DLD1 (cell line): ENCODE measurements at regions not wholly inside any gene's neighbourhood (a gene's known extent, or its start where the extent isn't known, plus 50 kb on each side); places are given as distances from the start of the nearest gene placed in this dataset.

Experiments used
- in situ Hi-C: cut with HindIII; loops from 2 replicates; pipeline ENCODE4 v1.10.0; 2017; ENCODE audit warnings: low sequenced_read_pairs

GRCh38 chr12:125704803-125705202 lies 639.6 kb downstream of the AACS start:
- in situ Hi-C loops: no loop called here

GRCh38 chr12:125720961-125721360 lies 655.7 kb downstream of the AACS start:
- in situ Hi-C loops: no loop called here

- in situ Hi-C loops: no loop called here
Observed at GRCh38 chr12:125734137-125734536, 668.9 kb downstream of the AACS start.

- in situ Hi-C loops: no loop called here
Observed at GRCh38 chr12:125738211-125738610, 673.0 kb downstream of the AACS start.

- in situ Hi-C loops: no loop called here
Observed at GRCh38 chr12:125742413-125742812, 677.2 kb downstream of the AACS start.

GRCh38 chr12:125744201-125744600 lies 679.0 kb downstream of the AACS start:
- in situ Hi-C loops: no loop called here

GRCh38 chr12:125755512-125755911 lies 690.3 kb downstream of the AACS start:
- in situ Hi-C loops: no loop called here

- in situ Hi-C loops: no loop called here
Observed at GRCh38 chr12:125766091-125766490, 700.9 kb downstream of the AACS start.

- in situ Hi-C loops: no loop called here
Observed at GRCh38 chr12:125772403-125772802, 707.2 kb downstream of the AACS start.

GRCh38 chr12:125773033-125773640 lies 707.9 kb downstream of the AACS start:
- in situ Hi-C loops: no loop called here

- in situ Hi-C loops: no loop called here
Observed at GRCh38 chr12:125775507-125775906, 710.3 kb downstream of the AACS start.

GRCh38 chr12:125776212-125776611 lies 711.0 kb downstream of the AACS start:
- in situ Hi-C loops: no loop called here

GRCh38 chr12:125786143-125786542 lies 720.9 kb downstream of the AACS start:
- in situ Hi-C loops: no loop called here

- in situ Hi-C loops: no loop called here
Observed at GRCh38 chr12:125794401-125794800, 729.2 kb downstream of the AACS start.

- in situ Hi-C loops: no loop called here
Observed at GRCh38 chr12:125797421-125798175, 732.4 kb downstream of the AACS start.

- in situ Hi-C loops: no loop called here
Observed at GRCh38 chr12:125804660-125805059, 739.4 kb downstream of the AACS start.

- in situ Hi-C loops: no loop called here
Observed at GRCh38 chr12:125824276-125824675, 759.0 kb downstream of the AACS start.

GRCh38 chr12:125835852-125836251 lies 770.6 kb downstream of the AACS start:
- in situ Hi-C loops: no loop called here

- in situ Hi-C loops: no loop called here
Observed at GRCh38 chr12:125836647-125837046, 771.4 kb downstream of the AACS start.

- in situ Hi-C loops: no loop called here
Observed at GRCh38 chr12:125841332-125841731, 776.1 kb downstream of the AACS start.

- in situ Hi-C loops: no loop called here
Observed at GRCh38 chr12:125852116-125852515, 786.9 kb downstream of the AACS start.

GRCh38 chr12:125852679-125853078 lies 787.4 kb downstream of the AACS start:
- in situ Hi-C loops: no loop called here

GRCh38 chr12:125853670-125854069 lies 788.4 kb downstream of the AACS start:
- in situ Hi-C loops: no loop called here
